Neural crest cell (in vitro differentiated cells): ENCODE measurements at regions not wholly inside any gene's neighbourhood (a gene's known extent, or its start where the extent isn't known, plus 50 kb on each side); places are given as distances from the start of the nearest gene placed in this dataset.

Source experiments
- DNase-seq: peaks from one replicate; pipeline ENCODE4 v3.0.0; 2021; ENCODE audit warnings: low read depth, mixed read lengths, low spot score
- H3K27ac Mint-ChIP-seq: one replicate; pipeline ENCODE4 v1.8.0; 2021; ENCODE audit warnings: mild to moderate bottlenecking, mixed read lengths; ENCODE audit not compliant: unreplicated experiment
- H3K27me3 Mint-ChIP-seq: 2 replicates; pipeline ENCODE4 v1.8.0; 2021; ENCODE audit warnings: low read depth, mild to moderate bottlenecking, mixed read lengths
- H3K36me3 Mint-ChIP-seq: 2 replicates; pipeline ENCODE4 v1.8.0; 2021; ENCODE audit warnings: low read depth, mild to moderate bottlenecking, mixed read lengths
- H3K4me1 Mint-ChIP-seq: 2 replicates; pipeline ENCODE4 v1.8.0; 2021; ENCODE audit warnings: mixed read lengths
- H3K4me3 Mint-ChIP-seq: one replicate; pipeline ENCODE4 v1.8.0; 2021; ENCODE audit warnings: mild to moderate bottlenecking, mixed read lengths
- H3K9me3 Mint-ChIP-seq: 2 replicates; pipeline ENCODE4 v1.8.0; 2021; ENCODE audit warnings: mixed read lengths
- CTCF ChIP-seq: fragments of 200-600 bp; sonication (generic); conservative IDR thresholded peaks from 2 replicates; pipeline ENCODE4 v1.5.0; 2021; ENCODE audit warnings: antibody characterized with exemption, mild to moderate bottlenecking

- H3K27ac Mint-ChIP-seq, result no peak overlapping the region
- peaks cover 7% of the 10 kb centered on the region for H3K9me3 Mint-ChIP-seq
- H3K4me1 Mint-ChIP-seq, result no peaks in the 10 kb centered on the region
- TF ChIP-seq CTCF, result no peak
- H3K27me3 Mint-ChIP-seq, result no peaks in the 10 kb centered on the region
- H3K36me3 Mint-ChIP-seq, result peaks cover 3% of the 10 kb centered on the region
- no peak overlapping the region for H3K4me3 Mint-ChIP-seq
- no peak for DNase-seq
These were observed 77.8 kb downstream of the TEX36 start for GRCh38 chr10:125605167-125605566.

GRCh38 chr10:125602825-125603224 is 80.1 kb downstream of the TEX36 start:
- no peak for TF ChIP-seq CTCF
- H3K4me1 Mint-ChIP-seq, result no peaks in the 10 kb centered on the region
- peaks cover 9% of the 10 kb centered on the region for H3K9me3 Mint-ChIP-seq
- H3K27ac Mint-ChIP-seq, result no peak overlapping the region
- peaks cover 3% of the 10 kb centered on the region for H3K36me3 Mint-ChIP-seq
- no peak for DNase-seq
- H3K27me3 Mint-ChIP-seq, result no peaks in the 10 kb centered on the region
- H3K4me3 Mint-ChIP-seq, result no peak overlapping the region

GRCh38 chr10:125599194-125599593 is 83.8 kb downstream of the TEX36 start:
- TF ChIP-seq CTCF, result no peak
- H3K9me3 Mint-ChIP-seq, result peaks cover 27% of the 10 kb centered on the region
- H3K27me3 Mint-ChIP-seq, result no peaks in the 10 kb centered on the region
- H3K36me3 Mint-ChIP-seq, result peaks cover 8% of the 10 kb centered on the region
- no peak overlapping the region for H3K27ac Mint-ChIP-seq
- no peak for DNase-seq
- no peak overlapping the region for H3K4me3 Mint-ChIP-seq
- H3K4me1 Mint-ChIP-seq, result no peaks in the 10 kb centered on the region

- Mint-ChIP-seq H3K36me3 (peaks cover 12% of the 10 kb centered on the region), H3K4me1 (no peaks in the 10 kb centered on the region), H3K9me3 (peaks cover 32% of the 10 kb centered on the region), H3K27ac (no peak overlapping the region), H3K27me3 (no peaks in the 10 kb centered on the region), H3K4me3 (no peak overlapping the region)
- DNase-seq, result no peak
- TF ChIP-seq CTCF, result no peak
These were observed 87.1 kb downstream of the TEX36 start for GRCh38 chr10:125595911-125596310.

GRCh38 chr10:125593644-125594043 is 89.3 kb downstream of the TEX36 start:
- Mint-ChIP-seq H3K4me3 (no peak overlapping the region), H3K27ac (no peak overlapping the region), H3K4me1 (no peaks in the 10 kb centered on the region), H3K36me3 (peaks cover 8% of the 10 kb centered on the region), H3K9me3 (peaks cover 23% of the 10 kb centered on the region), H3K27me3 (no peaks in the 10 kb centered on the region)
- no peak for DNase-seq
- no peak for TF ChIP-seq CTCF

GRCh38 chr10:125592897-125593296 is 90.1 kb downstream of the TEX36 start:
- Mint-ChIP-seq H3K27ac (no peak overlapping the region), H3K4me1 (no peaks in the 10 kb centered on the region), H3K9me3 (peaks cover 23% of the 10 kb centered on the region), H3K4me3 (no peak overlapping the region), H3K27me3 (no peaks in the 10 kb centered on the region), H3K36me3 (peaks cover 8% of the 10 kb centered on the region)
- DNase-seq, result no peak
- no peak for TF ChIP-seq CTCF
